SU-DHL-6 (cell line): ENCODE measurements at regions not wholly inside any gene's neighbourhood (a gene's known extent, or its start where the extent isn't known, plus 50 kb on each side); places are given as distances from the start of the nearest gene placed in this dataset.

ENCODE experiments used
- H2AFZ ChIP-seq: fragments of 200-600 bp; sonication (generic); 2 replicates; pipeline ENCODE4 v1.6.1; 2014; ENCODE audit warnings: low read depth, mild to moderate bottlenecking, moderate library complexity, mixed read lengths, antibody characterized with exemption, low read length; ENCODE audit not compliant: severe bottlenecking
- H3F3A ChIP-seq: fragments of 200-600 bp; shearing (Covaris generic); 2 replicates; pipeline ENCODE4 v1.6.0; 2016; ENCODE audit warnings: antibody characterized with exemption, mild to moderate bottlenecking; ENCODE audit not compliant: insufficient read depth
- H3K27ac ChIP-seq: fragments of 200-600 bp; sonication (generic); 2 replicates; pipeline ENCODE4 v1.5.1; 2016; ENCODE audit warnings: low read depth, mild to moderate bottlenecking, low read length, moderate library complexity, mixed read lengths
- H3K27me3 ChIP-seq: fragments of 200-600 bp; sonication (generic), shearing (Covaris generic); 2 replicates; pipeline ENCODE4 v1.6.0; 2014; ENCODE audit warnings: mild to moderate bottlenecking, low read length
- H3K36me3 ChIP-seq: fragments of 200-600 bp; sonication (generic); 2 replicates; pipeline ENCODE4 v1.6.1; 2014; ENCODE audit warnings: mild to moderate bottlenecking, low read length, mixed read lengths
- H3K4me2 ChIP-seq: fragments of 300-600, 200-600 bp; shearing (Covaris generic), sonication (generic); 2 replicates; pipeline ENCODE4 v1.6.0; 2014; ENCODE audit warnings: low read length, low read depth, mild to moderate bottlenecking; ENCODE audit not compliant: poor library complexity, severe bottlenecking
- H3K4me3 ChIP-seq: fragments of 200-600 bp; sonication (generic); 2 replicates; pipeline ENCODE4 v1.5.1; 2014; ENCODE audit warnings: antibody characterized with exemption, low read length, mild to moderate bottlenecking, mixed read lengths; ENCODE audit not compliant: insufficient read depth, poor library complexity, severe bottlenecking
- H3K79me2 ChIP-seq: fragments of 200-600 bp; sonication (generic); 2 replicates; pipeline ENCODE4 v1.6.1; 2014; ENCODE audit warnings: mild to moderate bottlenecking, low read length, moderate library complexity; ENCODE audit not compliant: insufficient read depth
- H3K9ac ChIP-seq: fragments of 200-600 bp; sonication (generic); 2 replicates; pipeline ENCODE4 v1.7.0; 2014; ENCODE audit warnings: mild to moderate bottlenecking, low read length
- H3K9me2 ChIP-seq: fragments of 200-600 bp; sonication (generic); replicated peaks from 2 replicates; pipeline ENCODE4 v1.6.1; 2014; ENCODE audit warnings: low read length; ENCODE audit not compliant: insufficient read depth
- H3K9me3 ChIP-seq: fragments of 200-600 bp; sonication (generic); 2 replicates; pipeline ENCODE4 v1.6.1; 2014; ENCODE audit warnings: low read length, mixed read lengths; ENCODE audit not compliant: insufficient read depth
- H4K20me1 ChIP-seq: fragments of 200-600 bp; sonication (generic); 2 replicates; pipeline ENCODE4 v1.6.1; 2014; ENCODE audit warnings: low read depth, mild to moderate bottlenecking, antibody characterized with exemption, low read length, moderate library complexity, mixed read lengths
- EZH2phosphoT487 ChIP-seq: fragments of 200-600 bp; sonication (generic), shearing (Covaris generic); conservative IDR thresholded peaks from 2 replicates; pipeline ENCODE4 v1.6.1; 2018; ENCODE audit warnings: mild to moderate bottlenecking, antibody characterized with exemption, low read length, moderate library complexity, mixed read lengths
- TF ChIP-seq, protein P1 (sequence below): fragments of 200-600 bp; sonication (generic); IDR thresholded peaks from one replicate; pipeline ENCODE4 v1.5.1; 2017; ENCODE audit warnings: antibody characterized with exemption, mild to moderate bottlenecking, low read length, moderate library complexity; ENCODE audit not compliant: insufficient read depth, poor library complexity, severe bottlenecking

DNA sequence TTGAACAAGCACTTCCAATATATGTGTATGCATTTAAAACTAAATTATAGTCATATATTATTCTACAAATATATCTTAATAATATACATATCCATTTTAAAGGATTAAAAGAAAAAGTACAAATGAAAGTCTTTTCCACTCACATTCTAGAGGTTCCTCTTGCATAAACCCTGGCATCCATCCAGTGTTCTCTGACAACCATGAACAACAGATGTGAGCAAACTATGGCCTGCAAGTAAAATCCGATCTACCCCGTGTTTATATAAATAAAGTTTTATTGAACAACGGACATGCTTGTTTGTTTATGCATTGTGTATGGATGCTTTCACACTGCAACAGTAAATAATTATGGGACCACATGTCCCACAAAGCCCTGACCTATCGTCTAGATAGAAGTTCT, 1122.3 kb downstream of the EPHA7 start:
- Histone ChIP-seq H3K4me2 (no peak overlapping the region), H3K4me3 (no peak overlapping the region), H3K9ac (no peak overlapping the region), H3F3A (no peaks in the 10 kb centered on the region), H3K27ac (no peak overlapping the region), H4K20me1 (no peaks in the 10 kb centered on the region), H3K9me2 (no peaks in the 10 kb centered on the region), H3K27me3 (no peaks in the 10 kb centered on the region), H2AFZ (no peak overlapping the region), H3K36me3 (no peaks in the 10 kb centered on the region), H3K79me2 (no peaks in the 10 kb centered on the region), H3K9me3 (no peaks in the 10 kb centered on the region)
- TF ChIP-seq, protein P1, sequence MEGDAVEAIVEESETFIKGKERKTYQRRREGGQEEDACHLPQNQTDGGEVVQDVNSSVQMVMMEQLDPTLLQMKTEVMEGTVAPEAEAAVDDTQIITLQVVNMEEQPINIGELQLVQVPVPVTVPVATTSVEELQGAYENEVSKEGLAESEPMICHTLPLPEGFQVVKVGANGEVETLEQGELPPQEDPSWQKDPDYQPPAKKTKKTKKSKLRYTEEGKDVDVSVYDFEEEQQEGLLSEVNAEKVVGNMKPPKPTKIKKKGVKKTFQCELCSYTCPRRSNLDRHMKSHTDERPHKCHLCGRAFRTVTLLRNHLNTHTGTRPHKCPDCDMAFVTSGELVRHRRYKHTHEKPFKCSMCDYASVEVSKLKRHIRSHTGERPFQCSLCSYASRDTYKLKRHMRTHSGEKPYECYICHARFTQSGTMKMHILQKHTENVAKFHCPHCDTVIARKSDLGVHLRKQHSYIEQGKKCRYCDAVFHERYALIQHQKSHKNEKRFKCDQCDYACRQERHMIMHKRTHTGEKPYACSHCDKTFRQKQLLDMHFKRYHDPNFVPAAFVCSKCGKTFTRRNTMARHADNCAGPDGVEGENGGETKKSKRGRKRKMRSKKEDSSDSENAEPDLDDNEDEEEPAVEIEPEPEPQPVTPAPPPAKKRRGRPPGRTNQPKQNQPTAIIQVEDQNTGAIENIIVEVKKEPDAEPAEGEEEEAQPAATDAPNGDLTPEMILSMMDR, result no peak
- TF ChIP-seq EZH2phosphoT487, result no peak

DNA sequence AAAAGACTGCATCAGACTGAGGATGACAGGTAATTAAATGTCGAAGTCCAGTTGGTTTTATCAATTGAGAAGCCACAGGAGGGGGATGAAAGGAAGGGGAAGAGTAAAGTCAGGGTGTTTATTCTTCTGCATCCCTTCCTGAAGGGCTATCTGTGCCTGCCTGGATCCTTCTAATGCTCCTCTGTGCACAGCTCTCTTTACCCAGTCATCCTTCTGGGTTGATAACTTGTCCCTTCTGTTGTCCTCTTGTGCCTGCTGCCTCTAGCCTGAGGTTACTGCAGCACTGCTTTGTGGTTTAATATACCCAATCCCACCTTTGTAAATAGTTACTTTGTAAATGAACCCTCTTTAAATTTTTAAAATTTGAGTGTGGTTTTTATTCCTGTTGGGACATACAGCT, 1127.3 kb downstream of the EPHA7 start:
- H3K9ac ChIP-seq, result no peak overlapping the region
- no peaks in the 10 kb centered on the region for H3K36me3 ChIP-seq
- no peaks in the 10 kb centered on the region for H3K9me3 ChIP-seq
- H3K79me2 ChIP-seq, result no peaks in the 10 kb centered on the region
- no peaks in the 10 kb centered on the region for H3F3A ChIP-seq
- H3K27ac ChIP-seq, result no peak overlapping the region
- TF ChIP-seq, protein P1, result no peak
- no peak for TF ChIP-seq EZH2phosphoT487
- H4K20me1 ChIP-seq, result no peaks in the 10 kb centered on the region
- no peaks in the 10 kb centered on the region for H3K9me2 ChIP-seq
- no peak overlapping the region for H3K4me3 ChIP-seq
- no peak overlapping the region for H2AFZ ChIP-seq
- no peak overlapping the region for H3K4me2 ChIP-seq
- H3K27me3 ChIP-seq, result no peaks in the 10 kb centered on the region

DNA sequence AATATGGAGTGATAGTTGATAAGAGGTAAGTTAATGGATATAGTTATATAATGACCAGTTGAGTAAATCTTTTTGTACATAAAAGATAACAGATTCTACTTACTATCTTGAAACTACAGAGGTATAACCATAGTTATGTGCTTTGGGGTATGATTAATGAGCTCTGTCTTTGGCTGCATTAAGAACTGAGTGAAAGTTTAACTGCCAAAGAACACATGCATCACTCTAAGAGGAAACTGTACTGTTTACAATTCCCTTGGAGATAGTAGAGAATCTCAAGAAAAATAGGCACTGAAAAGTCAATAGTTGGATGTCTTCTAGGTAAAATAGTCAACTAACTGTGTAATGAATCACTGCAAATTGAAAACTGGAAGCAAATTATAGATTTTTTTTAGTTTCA, 1129.5 kb downstream of the EPHA7 start:
- H3K4me2 ChIP-seq, result no peak overlapping the region
- no peak overlapping the region for H2AFZ ChIP-seq
- no peaks in the 10 kb centered on the region for H3K9me3 ChIP-seq
- no peaks in the 10 kb centered on the region for H3K9me2 ChIP-seq
- no peak overlapping the region for H3K4me3 ChIP-seq
- H3K36me3 ChIP-seq, result no peaks in the 10 kb centered on the region
- no peaks in the 10 kb centered on the region for H3F3A ChIP-seq
- H3K27me3 ChIP-seq, result no peaks in the 10 kb centered on the region
- H3K79me2 ChIP-seq, result no peaks in the 10 kb centered on the region
- no peaks in the 10 kb centered on the region for H4K20me1 ChIP-seq
- no peak overlapping the region for H3K9ac ChIP-seq
- no peak overlapping the region for H3K27ac ChIP-seq
- TF ChIP-seq EZH2phosphoT487, result no peak
- TF ChIP-seq, protein P1, result no peak
